ENCODE measurements at regions not wholly inside any gene's neighbourhood (a gene's known extent, or its start where the extent isn't known, plus 50 kb on each side); places are given as distances from the start of the nearest gene placed in this dataset.

GRCh38 chr7:32241636-32242035, 171.4 kb upstream of the PDE1C start:
- Histone ChIP-seq H3K27me3 (no peaks in the 10 kb centered on the region), H3K36me3 (no peaks in the 10 kb centered on the region), H3K4me3 (no peak overlapping the region), H3K4me1 (no peaks in the 10 kb centered on the region), H3K27ac (no peak overlapping the region), H3K9me3 (no peaks in the 10 kb centered on the region)
- intact Hi-C loops (cut with DNase I), result no loop called here
- peak; percentile 11 to 67 for DNase-seq (ENCODE audit: extremely low spot score in 2 of 2)
- TF ChIP-seq, protein P1, sequence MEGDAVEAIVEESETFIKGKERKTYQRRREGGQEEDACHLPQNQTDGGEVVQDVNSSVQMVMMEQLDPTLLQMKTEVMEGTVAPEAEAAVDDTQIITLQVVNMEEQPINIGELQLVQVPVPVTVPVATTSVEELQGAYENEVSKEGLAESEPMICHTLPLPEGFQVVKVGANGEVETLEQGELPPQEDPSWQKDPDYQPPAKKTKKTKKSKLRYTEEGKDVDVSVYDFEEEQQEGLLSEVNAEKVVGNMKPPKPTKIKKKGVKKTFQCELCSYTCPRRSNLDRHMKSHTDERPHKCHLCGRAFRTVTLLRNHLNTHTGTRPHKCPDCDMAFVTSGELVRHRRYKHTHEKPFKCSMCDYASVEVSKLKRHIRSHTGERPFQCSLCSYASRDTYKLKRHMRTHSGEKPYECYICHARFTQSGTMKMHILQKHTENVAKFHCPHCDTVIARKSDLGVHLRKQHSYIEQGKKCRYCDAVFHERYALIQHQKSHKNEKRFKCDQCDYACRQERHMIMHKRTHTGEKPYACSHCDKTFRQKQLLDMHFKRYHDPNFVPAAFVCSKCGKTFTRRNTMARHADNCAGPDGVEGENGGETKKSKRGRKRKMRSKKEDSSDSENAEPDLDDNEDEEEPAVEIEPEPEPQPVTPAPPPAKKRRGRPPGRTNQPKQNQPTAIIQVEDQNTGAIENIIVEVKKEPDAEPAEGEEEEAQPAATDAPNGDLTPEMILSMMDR (IDR thresholded peaks at IDR 0.05), result no peak
- TF ChIP-seq POLR2AphosphoS5 (IDR thresholded peaks at IDR 0.05; ENCODE audit: insufficient read depth in 1 of 2, low read depth in 1 of 2), result no peak
- TF ChIP-seq POLR2A (IDR thresholded peaks at IDR 0.05), result no peak

DNA sequence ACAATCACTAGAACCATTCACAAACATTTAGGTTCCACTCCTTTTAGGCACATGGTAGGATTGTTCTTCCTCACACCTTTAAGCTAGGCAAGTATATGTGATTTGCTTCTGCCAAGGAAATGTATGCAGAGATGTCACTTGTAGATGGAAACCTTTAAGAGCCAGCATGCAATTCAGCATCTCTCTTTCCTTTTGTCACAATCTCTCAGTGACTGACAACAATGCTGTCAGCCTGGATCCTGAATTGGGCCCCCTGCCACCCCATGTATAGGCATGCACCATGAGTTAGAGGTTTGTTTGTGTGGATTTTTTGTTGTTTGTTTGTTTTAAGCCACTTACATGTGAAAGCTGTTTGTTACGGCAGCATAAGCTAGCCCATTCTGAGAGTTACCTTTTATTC, 169.6 kb upstream of the PDE1C start:
- intact Hi-C loops (cut with DNase I), result no loop called here
- Histone ChIP-seq H3K36me3 (no peaks in the 10 kb centered on the region), H3K27ac (no peak overlapping the region), H3K27me3 (no peaks in the 10 kb centered on the region), H3K9me3 (peaks cover 2% of the 10 kb centered on the region), H3K4me1 (no peaks in the 10 kb centered on the region), H3K4me3 (no peak overlapping the region)
- DNase-seq (ENCODE audit: extremely low spot score in 2 of 2), result peak in 1 of 2 donors; percentile 14
- TF ChIP-seq POLR2A (IDR thresholded peaks at IDR 0.05), result no peak
- TF ChIP-seq POLR2AphosphoS5 (IDR thresholded peaks at IDR 0.05; ENCODE audit: insufficient read depth in 1 of 2, low read depth in 1 of 2), result no peak
- TF ChIP-seq, protein P1 (IDR thresholded peaks at IDR 0.05), result no peak

- H3K4me1 ChIP-seq, result no peaks in the 10 kb centered on the region
- TF ChIP-seq, protein P1 (IDR thresholded peaks at IDR 0.05), result no peak
- TF ChIP-seq POLR2A (IDR thresholded peaks at IDR 0.05), result no peak
- TF ChIP-seq POLR2AphosphoS5 (IDR thresholded peaks at IDR 0.05; ENCODE audit: insufficient read depth in 1 of 2, low read depth in 1 of 2), result no peak
- no peaks in the 10 kb centered on the region for H3K36me3 ChIP-seq
- intact Hi-C loops (cut with DNase I), result no loop called here
- no peak overlapping the region for H3K4me3 ChIP-seq
- no peaks in the 10 kb centered on the region for H3K9me3 ChIP-seq
- no peak overlapping the region for H3K27ac ChIP-seq
- no peaks in the 10 kb centered on the region for H3K27me3 ChIP-seq
- peak; percentile 74 to 91 for DNase-seq (ENCODE audit: extremely low spot score in 2 of 2)
Observed at GRCh38 chr7:32228601-32229000, 158.4 kb upstream of the PDE1C start.

GRCh38 chr7:32227746-32228145, 157.5 kb upstream of the PDE1C start:
- peak; percentile 65 to 87 for DNase-seq (ENCODE audit: extremely low spot score in 2 of 2)
- Histone ChIP-seq H3K27me3 (no peaks in the 10 kb centered on the region), H3K9me3 (no peaks in the 10 kb centered on the region), H3K36me3 (no peaks in the 10 kb centered on the region), H3K27ac (no peak overlapping the region), H3K4me1 (no peaks in the 10 kb centered on the region), H3K4me3 (no peak overlapping the region)
- TF ChIP-seq, protein P1 (IDR thresholded peaks at IDR 0.05), result no peak
- TF ChIP-seq POLR2A (IDR thresholded peaks at IDR 0.05) (no peak), POLR2AphosphoS5 (IDR thresholded peaks at IDR 0.05; ENCODE audit: insufficient read depth in 1 of 2, low read depth in 1 of 2) (no peak)
- intact Hi-C loops (cut with DNase I), result no loop called here

- H3K27ac ChIP-seq, result no peak overlapping the region
- H3K9me3 ChIP-seq, result no peaks in the 10 kb centered on the region
- peak; percentile 7 to 29 for DNase-seq (ENCODE audit: extremely low spot score in 2 of 2)
- no peaks in the 10 kb centered on the region for H3K27me3 ChIP-seq
- no peak overlapping the region for H3K4me3 ChIP-seq
- intact Hi-C loops (cut with DNase I), result no loop called here
- H3K4me1 ChIP-seq, result no peaks in the 10 kb centered on the region
- TF ChIP-seq, protein P1 (IDR thresholded peaks at IDR 0.05), result no peak
- TF ChIP-seq POLR2AphosphoS5 (IDR thresholded peaks at IDR 0.05; ENCODE audit: insufficient read depth in 1 of 2, low read depth in 1 of 2) (no peak), POLR2A (IDR thresholded peaks at IDR 0.05) (no peak)
- H3K36me3 ChIP-seq, result no peaks in the 10 kb centered on the region
Observed at GRCh38 chr7:32224276-32224675, 154.1 kb upstream of the PDE1C start.

Data from vagina (tissue), 2 donors.